Suprapubic skin (tissue), 4 donors: ENCODE measurements at regions not wholly inside any gene's neighbourhood (a gene's known extent, or its start where the extent isn't known, plus 50 kb on each side); places are given as distances from the start of the nearest gene placed in this dataset.

Experiments used
- DNase-seq, 2 donors: peaks; one replicate each; pipeline ENCODE4 v3.0.0-alpha.2; 2019; ENCODE audit warnings: low spot score in 2 of 2
- H3K27ac ChIP-seq: fragments of 200-600 bp; sonication (generic); one replicate; pipeline ENCODE4 v1.5.1; 2019
- H3K27me3 ChIP-seq: fragments of 200-600 bp; sonication (generic); one replicate; pipeline ENCODE4 v1.5.1; 2019
- H3K36me3 ChIP-seq: fragments of 200-600 bp; sonication (generic); one replicate; pipeline ENCODE4 v1.5.1; 2019
- H3K4me1 ChIP-seq: fragments of 200-600 bp; sonication (generic); one replicate; pipeline ENCODE4 v1.5.1; 2019
- H3K4me3 ChIP-seq: fragments of 200-600 bp; sonication (generic); one replicate; pipeline ENCODE4 v1.5.1; 2019; ENCODE audit warnings: mild to moderate bottlenecking
- H3K9me3 ChIP-seq: fragments of 200-600 bp; sonication (generic); one replicate; pipeline ENCODE4 v1.5.1; 2019
- EP300 ChIP-seq: sonication (generic); formaldehyde crosslinking; IDR thresholded peaks from one replicate; pipeline ENCODE4 v1.6.1; 2017; ENCODE audit warnings: antibody characterized with exemption
- POLR2A ChIP-seq, 2 donors: fragments of 450-650 bp; IDR thresholded peaks; one replicate each; pipeline ENCODE4 v1.6.1; 2017; ENCODE audit warnings: antibody characterized with exemption in 2 of 2, mild to moderate bottlenecking in 2 of 2, moderate library complexity in 2 of 2
- POLR2AphosphoS5 ChIP-seq, 3 donors: sonication (generic); formaldehyde crosslinking; IDR thresholded peaks; one replicate each; pipeline ENCODE4 v1.6.1; 2017; ENCODE audit warnings: antibody characterized with exemption in 3 of 3
- WGBS: methylation state at CpG from one replicate; pipeline ENCODE4 v1.1.5; 2018; 5-methylcytosine and 5-hydroxymethylcytosine counted together
- TF ChIP-seq, protein P1 (sequence below), 2 donors: fragments of 200-600 bp in 1 of 2; fragments of 450-650 bp in 1 of 2; sonication (generic) in 1 of 2; IDR thresholded peaks; one replicate each; pipeline ENCODE4 v1.5.1; 2016 to 2019; ENCODE audit warnings: antibody characterized with exemption in 2 of 2, mild to moderate bottlenecking in 1 of 2, moderate library complexity in 1 of 2

DNA sequence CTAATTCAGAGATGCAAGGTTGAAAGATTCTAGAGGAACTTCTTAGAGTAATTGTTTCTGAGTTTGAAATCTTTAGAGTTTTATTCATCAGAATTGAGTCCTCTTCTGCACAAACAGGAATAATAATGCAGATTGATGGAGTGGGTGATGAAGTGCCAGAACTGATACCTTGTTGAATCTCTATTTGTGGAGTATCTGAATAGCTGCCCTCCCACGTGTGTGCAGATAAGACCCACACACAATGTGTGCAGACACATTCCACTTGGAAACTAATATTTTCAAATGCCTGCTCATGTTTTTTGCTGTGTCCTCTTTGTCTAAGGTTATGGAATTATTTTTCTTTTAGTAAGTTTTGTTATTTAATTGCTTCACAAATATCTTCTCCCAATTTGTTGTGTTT lies 1167.8 kb upstream of the MAP3K7 start:
- H3K27ac ChIP-seq: no peak overlapping the region
- WGBS: 66% methylated on average over 1 of the region's 1 CpG

DNA sequence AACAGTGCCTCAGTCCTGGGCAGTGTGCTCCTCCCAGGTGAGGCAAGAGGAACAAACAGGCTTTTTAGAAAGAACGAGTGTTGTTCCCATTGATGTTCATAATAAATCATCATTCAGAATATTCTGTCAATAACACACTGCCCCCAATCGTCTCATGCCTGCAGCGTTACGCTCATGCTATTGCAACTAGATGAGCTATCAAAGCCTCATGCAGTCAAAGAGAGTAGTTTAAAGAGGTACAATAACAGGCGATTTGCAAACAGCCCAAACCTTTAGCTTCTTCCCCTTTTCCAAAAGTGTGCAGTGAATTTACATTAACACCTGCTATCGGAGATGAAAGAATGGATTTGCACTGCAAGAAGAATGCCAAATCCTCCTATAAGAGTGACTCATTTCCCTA lies 1164.7 kb upstream of the MAP3K7 start:
- WGBS: 55% methylated on average over 6 of the region's 6 CpGs
- H3K27ac ChIP-seq: no peak overlapping the region
- no peaks in the 10 kb centered on the region for H3K4me1 ChIP-seq
- no peaks in the 10 kb centered on the region for H3K9me3 ChIP-seq
- no peaks in the 10 kb centered on the region for H3K36me3 ChIP-seq
- no peak overlapping the region for H3K4me3 ChIP-seq
- TF ChIP-seq POLR2A (IDR thresholded peaks at IDR 0.05): no peak
- no peak for TF ChIP-seq POLR2AphosphoS5 (IDR thresholded peaks at IDR 0.05)
- no peak for TF ChIP-seq EP300
- TF ChIP-seq, protein P1, sequence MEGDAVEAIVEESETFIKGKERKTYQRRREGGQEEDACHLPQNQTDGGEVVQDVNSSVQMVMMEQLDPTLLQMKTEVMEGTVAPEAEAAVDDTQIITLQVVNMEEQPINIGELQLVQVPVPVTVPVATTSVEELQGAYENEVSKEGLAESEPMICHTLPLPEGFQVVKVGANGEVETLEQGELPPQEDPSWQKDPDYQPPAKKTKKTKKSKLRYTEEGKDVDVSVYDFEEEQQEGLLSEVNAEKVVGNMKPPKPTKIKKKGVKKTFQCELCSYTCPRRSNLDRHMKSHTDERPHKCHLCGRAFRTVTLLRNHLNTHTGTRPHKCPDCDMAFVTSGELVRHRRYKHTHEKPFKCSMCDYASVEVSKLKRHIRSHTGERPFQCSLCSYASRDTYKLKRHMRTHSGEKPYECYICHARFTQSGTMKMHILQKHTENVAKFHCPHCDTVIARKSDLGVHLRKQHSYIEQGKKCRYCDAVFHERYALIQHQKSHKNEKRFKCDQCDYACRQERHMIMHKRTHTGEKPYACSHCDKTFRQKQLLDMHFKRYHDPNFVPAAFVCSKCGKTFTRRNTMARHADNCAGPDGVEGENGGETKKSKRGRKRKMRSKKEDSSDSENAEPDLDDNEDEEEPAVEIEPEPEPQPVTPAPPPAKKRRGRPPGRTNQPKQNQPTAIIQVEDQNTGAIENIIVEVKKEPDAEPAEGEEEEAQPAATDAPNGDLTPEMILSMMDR (IDR thresholded peaks at IDR 0.05): no peak
- DNase-seq: no peak
- H3K27me3 ChIP-seq: no peaks in the 10 kb centered on the region

More for the DNA sequence above, 1167.8 kb upstream of the MAP3K7 start:
- no peaks in the 10 kb centered on the region for H3K27me3 ChIP-seq
- H3K4me3 ChIP-seq: no peak overlapping the region
- no peaks in the 10 kb centered on the region for H3K4me1 ChIP-seq
- DNase-seq: no peak
- H3K9me3 ChIP-seq: no peaks in the 10 kb centered on the region
- TF ChIP-seq EP300 (no peak), POLR2A (IDR thresholded peaks at IDR 0.05) (no peak), POLR2AphosphoS5 (IDR thresholded peaks at IDR 0.05) (no peak)
- TF ChIP-seq, protein P1 (IDR thresholded peaks at IDR 0.05): no peak
- no peaks in the 10 kb centered on the region for H3K36me3 ChIP-seq

DNA sequence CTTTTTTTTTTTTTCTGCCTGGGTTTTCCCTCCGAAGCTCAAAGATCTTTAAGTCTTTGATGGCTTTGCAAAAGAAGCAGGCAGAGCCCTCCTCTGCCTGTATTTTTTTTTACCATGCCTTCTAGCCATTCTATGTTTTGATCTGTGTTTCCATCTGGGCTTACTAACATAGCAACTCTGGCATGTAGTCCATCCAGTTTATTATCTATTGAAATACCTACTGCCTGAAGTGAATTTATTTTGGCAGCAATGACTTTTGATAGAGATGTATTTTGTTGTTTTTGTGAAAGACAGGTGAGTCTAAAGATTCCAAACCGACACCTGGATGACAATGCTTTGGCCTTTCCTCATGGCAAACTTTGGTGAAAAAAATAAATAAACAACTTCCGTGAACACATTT lies 1157.7 kb upstream of the MAP3K7 start:
- Histone ChIP-seq H3K36me3 (no peaks in the 10 kb centered on the region), H3K9me3 (no peaks in the 10 kb centered on the region), H3K27ac (no peak overlapping the region), H3K27me3 (no peaks in the 10 kb centered on the region), H3K4me1 (no peaks in the 10 kb centered on the region), H3K4me3 (no peak overlapping the region)
- DNase-seq: no peak
- TF ChIP-seq EP300: no peak
- TF ChIP-seq POLR2AphosphoS5 (IDR thresholded peaks at IDR 0.05): no peak
- TF ChIP-seq POLR2A (IDR thresholded peaks at IDR 0.05): no peak
- TF ChIP-seq, protein P1 (IDR thresholded peaks at IDR 0.05): no peak
- WGBS: 37% methylated on average over 3 of the region's 3 CpGs

DNA sequence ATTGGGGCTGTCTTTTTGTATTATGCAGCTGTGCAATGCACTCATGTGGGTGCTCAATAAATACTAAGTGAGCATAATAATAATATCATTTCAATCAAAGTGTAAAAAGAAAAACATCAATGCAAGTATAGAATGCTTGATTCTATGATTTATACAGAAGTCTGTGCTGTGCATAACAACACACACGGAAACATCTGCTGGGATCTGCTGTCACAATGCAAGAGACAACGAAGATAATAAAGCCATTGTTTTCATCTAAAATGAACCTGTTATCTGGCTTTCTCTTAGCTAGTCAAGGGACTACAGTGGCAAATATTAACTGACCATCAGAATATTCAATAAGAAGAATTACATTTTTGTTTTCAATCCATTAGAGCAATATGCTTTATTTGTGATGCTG lies 1156.9 kb upstream of the MAP3K7 start:
- DNase-seq: no peak
- Histone ChIP-seq H3K4me3 (no peak overlapping the region), H3K27me3 (no peaks in the 10 kb centered on the region), H3K4me1 (no peaks in the 10 kb centered on the region), H3K36me3 (no peaks in the 10 kb centered on the region), H3K9me3 (no peaks in the 10 kb centered on the region), H3K27ac (no peak overlapping the region)
- WGBS: 64% methylated on average over 2 of the region's 2 CpGs
- TF ChIP-seq EP300 (no peak), POLR2AphosphoS5 (IDR thresholded peaks at IDR 0.05) (no peak), POLR2A (IDR thresholded peaks at IDR 0.05) (no peak)
- TF ChIP-seq, protein P1 (IDR thresholded peaks at IDR 0.05): no peak

DNA sequence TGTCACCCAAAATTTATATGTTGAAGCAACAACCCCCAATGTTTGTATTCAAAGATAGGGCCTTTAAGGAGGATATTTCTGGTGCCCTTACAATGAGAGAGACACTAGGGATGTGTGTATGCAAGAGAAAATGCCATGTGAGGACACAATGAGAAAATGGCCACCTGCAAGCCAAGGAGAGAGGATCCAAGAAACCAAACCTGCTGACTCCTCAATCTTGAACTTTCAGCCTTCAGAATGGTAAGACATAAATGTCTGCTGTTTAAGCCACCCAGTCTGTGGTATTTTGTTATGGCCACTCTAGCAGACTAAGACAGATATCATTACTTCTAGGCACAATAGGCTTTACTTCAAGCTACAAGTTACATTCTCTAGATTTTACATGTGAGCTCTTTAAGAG lies 1145.1 kb upstream of the MAP3K7 start:
- Histone ChIP-seq H3K4me3 (no peak overlapping the region), H3K27me3 (no peaks in the 10 kb centered on the region)

More for the DNA sequence above, 1145.1 kb upstream of the MAP3K7 start:
- Histone ChIP-seq H3K4me1 (no peaks in the 10 kb centered on the region), H3K36me3 (no peaks in the 10 kb centered on the region), H3K27ac (no peak overlapping the region), H3K9me3 (no peaks in the 10 kb centered on the region)
- no peak for DNase-seq
- TF ChIP-seq POLR2A (IDR thresholded peaks at IDR 0.05): no peak
- no peak for TF ChIP-seq EP300
- TF ChIP-seq, protein P1 (IDR thresholded peaks at IDR 0.05): no peak
- no peak for TF ChIP-seq POLR2AphosphoS5 (IDR thresholded peaks at IDR 0.05)
